ENCODE measurements at regions not wholly inside any gene's neighbourhood (a gene's known extent, or its start where the extent isn't known, plus 50 kb on each side); places are given as distances from the start of the nearest gene placed in this dataset.

GRCh38 chr2:242069018-242069417 lies 199.5 kb downstream of the RTP5 start:
- TF ChIP-seq SIN3A (IDR thresholded peaks at IDR 0.05; ENCODE audit: borderline replicate concordance, insufficient read depth, low read length) (no peak), TAF1 (IDR thresholded peaks at IDR 0.05; ENCODE audit: borderline replicate concordance, insufficient read depth, low read length) (no peak), FOXP2 (optimal IDR thresholded peaks at IDR 0.05; ENCODE audit: borderline replicate concordance, extremely low read depth, extremely low read length, insufficient read depth) (no peak), POLR2AphosphoS5 (IDR thresholded peaks at IDR 0.05; ENCODE audit: low read depth, low read length) (no peak), REST (IDR thresholded peaks at IDR 0.05; ENCODE audit: insufficient read depth in 1 of 2, low read depth in 2 of 2, low read length in 2 of 2) (no peak)

GRCh38 chr2:242075168-242075567 lies 205.6 kb downstream of the RTP5 start:
- TF ChIP-seq FOXP2 (optimal IDR thresholded peaks at IDR 0.05; ENCODE audit: borderline replicate concordance, extremely low read depth, extremely low read length, insufficient read depth) (no peak), TAF1 (IDR thresholded peaks at IDR 0.05; ENCODE audit: borderline replicate concordance, insufficient read depth, low read length) (no peak), REST (IDR thresholded peaks at IDR 0.05; ENCODE audit: insufficient read depth in 1 of 2, low read depth in 2 of 2, low read length in 2 of 2) (no peak), POLR2AphosphoS5 (IDR thresholded peaks at IDR 0.05; ENCODE audit: low read depth, low read length) (no peak), SIN3A (IDR thresholded peaks at IDR 0.05; ENCODE audit: borderline replicate concordance, insufficient read depth, low read length) (no peak)

DNA sequence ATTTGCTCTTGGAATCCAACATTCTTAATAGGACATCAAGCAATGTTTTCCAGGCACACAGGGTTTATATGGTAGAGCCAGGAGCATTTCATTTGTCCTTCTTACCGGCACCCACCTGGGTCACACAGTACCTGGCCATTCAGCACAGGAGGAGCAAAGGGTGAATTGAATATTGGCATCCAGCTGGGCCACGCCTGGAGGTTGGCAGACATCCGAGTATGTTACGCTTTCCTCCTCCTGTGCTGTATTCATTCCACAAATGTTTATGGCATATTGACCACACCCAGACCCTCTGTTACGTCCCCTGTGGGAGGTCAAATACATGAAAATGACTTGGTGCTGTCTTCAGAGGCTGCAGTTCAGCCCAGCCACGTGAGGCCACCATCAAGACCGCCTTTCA lies 206.2 kb downstream of the RTP5 start:
- TF ChIP-seq TAF1 (IDR thresholded peaks at IDR 0.05; ENCODE audit: borderline replicate concordance, insufficient read depth, low read length) (no peak), REST (IDR thresholded peaks at IDR 0.05; ENCODE audit: insufficient read depth in 1 of 2, low read depth in 2 of 2, low read length in 2 of 2) (no peak), FOXP2 (optimal IDR thresholded peaks at IDR 0.05; ENCODE audit: borderline replicate concordance, extremely low read depth, extremely low read length, insufficient read depth) (no peak), POLR2AphosphoS5 (IDR thresholded peaks at IDR 0.05; ENCODE audit: low read depth, low read length) (no peak), SIN3A (IDR thresholded peaks at IDR 0.05; ENCODE audit: borderline replicate concordance, insufficient read depth, low read length) (no peak)

- TF ChIP-seq TAF1 (IDR thresholded peaks at IDR 0.05; ENCODE audit: borderline replicate concordance, insufficient read depth, low read length) (no peak), POLR2AphosphoS5 (IDR thresholded peaks at IDR 0.05; ENCODE audit: low read depth, low read length) (no peak), SIN3A (IDR thresholded peaks at IDR 0.05; ENCODE audit: borderline replicate concordance, insufficient read depth, low read length) (no peak), FOXP2 (optimal IDR thresholded peaks at IDR 0.05; ENCODE audit: borderline replicate concordance, extremely low read depth, extremely low read length, insufficient read depth) (no peak), REST (IDR thresholded peaks at IDR 0.05; ENCODE audit: insufficient read depth in 1 of 2, low read depth in 2 of 2, low read length in 2 of 2) (no peak)
Observed at GRCh38 chr2:242085941-242086621, 216.6 kb downstream of the RTP5 start.
